ENCODE measurements at regions not wholly inside any gene's neighbourhood (a gene's known extent, or its start where the extent isn't known, plus 50 kb on each side); places are given as distances from the start of the nearest gene placed in this dataset.
"Not testable (repeated sequence)": the region's sequence is repeated elsewhere in the genome, so short reads cannot be mapped to it uniquely, and the experiment has no call there.

DNA sequence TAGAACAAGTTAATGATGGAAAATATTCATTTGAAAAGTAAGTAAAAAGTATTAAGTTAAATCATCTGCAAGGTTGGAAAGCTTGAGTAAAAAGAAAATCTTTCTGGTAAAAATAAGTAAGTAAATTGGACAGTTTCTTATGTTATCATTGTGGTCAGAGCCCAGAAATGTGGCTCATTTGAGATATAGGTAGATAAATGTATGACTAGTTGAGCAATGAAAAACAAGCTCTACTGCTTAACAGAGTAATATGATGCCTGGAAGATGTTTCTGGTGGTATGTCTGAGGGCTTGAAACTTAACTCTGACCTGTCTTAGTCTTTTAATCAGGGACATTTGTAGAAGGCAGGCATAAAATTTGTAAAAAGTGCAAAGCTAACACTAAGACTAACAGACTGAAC, 444.0 kb downstream of the MFSD1 start:
- no peak overlapping the region for H3K4me3 ChIP-seq (ENCODE audit: low read length)
- no peak for TF ChIP-seq ZNF274 (IDR thresholded peaks at IDR 0.05; ENCODE audit: low read depth, low read length)

DNA sequence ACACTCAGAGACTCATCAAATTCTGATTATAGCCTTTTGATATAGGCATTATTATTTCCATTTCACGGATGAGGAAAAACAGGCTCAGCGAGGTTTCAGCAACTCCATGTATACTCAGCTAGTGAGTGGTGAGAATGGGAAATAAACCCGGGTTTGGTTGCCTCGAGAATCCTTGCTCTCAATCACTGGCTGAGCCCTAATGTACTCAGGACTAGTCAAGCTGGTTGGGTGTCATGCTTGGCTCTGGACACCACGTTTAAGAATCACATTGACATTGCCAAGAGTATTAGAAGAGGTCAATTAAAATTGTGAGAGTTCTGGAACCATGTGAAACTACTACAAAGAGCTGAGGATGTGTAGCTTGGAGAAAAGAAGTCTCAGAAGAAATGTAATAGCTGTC, 444.5 kb downstream of the MFSD1 start:
- no peak overlapping the region for H3K4me3 ChIP-seq (ENCODE audit: low read length)
- no peak for TF ChIP-seq ZNF274 (IDR thresholded peaks at IDR 0.05; ENCODE audit: low read depth, low read length)

DNA sequence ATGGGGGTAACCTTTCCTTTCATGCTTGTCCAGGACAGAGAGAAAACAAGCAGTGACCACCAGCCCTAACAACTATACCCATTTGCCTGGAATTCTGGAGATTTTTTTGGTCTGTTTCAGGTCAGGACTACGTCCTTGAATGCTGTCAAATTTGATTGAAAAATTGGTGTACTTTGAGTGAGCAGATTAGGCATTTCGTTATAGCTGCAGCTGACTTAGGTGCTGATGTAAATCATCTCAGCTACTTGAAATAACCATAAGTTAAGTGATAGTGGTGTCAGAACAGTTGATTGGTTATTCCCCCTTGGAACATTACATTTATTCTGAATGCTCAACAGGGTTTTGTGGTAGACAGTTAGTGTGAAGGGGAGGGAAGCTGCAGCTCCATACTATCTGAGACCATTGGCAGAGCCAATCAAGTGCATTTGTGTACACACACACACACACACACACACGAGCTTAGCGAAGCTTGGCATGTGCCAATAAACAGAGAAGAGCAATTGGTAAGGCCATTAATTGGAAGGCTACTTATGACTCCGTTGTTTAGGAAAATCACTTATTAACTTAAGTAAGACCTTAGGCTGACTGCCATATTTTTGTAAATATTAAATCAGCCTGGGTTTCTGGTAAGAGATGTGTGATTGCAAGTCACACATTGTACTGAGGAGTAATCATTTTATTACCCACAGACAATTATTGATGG, 447.8 kb downstream of the MFSD1 start:
- TF ChIP-seq ZNF274 (IDR thresholded peaks at IDR 0.05; ENCODE audit: low read depth, low read length) = no peak
- H3K4me3 ChIP-seq (ENCODE audit: low read length) = no peak overlapping the region

DNA sequence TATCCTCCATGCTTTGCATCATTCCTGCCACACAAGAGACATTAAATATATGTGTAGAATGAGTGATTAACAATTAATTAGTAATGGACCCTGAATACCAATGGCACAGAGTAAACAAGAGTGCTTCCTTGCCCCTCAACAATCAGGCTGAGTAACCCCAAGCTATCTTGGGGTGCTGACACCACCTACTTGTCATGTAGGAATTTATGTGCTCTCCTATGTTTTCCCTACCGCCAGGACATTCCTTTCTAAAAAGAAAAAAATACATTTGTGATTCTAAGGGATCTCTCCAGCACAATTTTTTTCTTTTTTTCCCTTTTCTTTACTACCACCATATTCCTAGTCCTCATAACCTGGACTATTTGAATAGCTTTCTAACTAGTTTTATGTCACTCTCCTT, 449.1 kb downstream of the MFSD1 start:
- TF ChIP-seq ZNF274 (IDR thresholded peaks at IDR 0.05; ENCODE audit: low read depth, low read length) = no peak
- no peak overlapping the region for H3K4me3 ChIP-seq (ENCODE audit: low read length)

DNA sequence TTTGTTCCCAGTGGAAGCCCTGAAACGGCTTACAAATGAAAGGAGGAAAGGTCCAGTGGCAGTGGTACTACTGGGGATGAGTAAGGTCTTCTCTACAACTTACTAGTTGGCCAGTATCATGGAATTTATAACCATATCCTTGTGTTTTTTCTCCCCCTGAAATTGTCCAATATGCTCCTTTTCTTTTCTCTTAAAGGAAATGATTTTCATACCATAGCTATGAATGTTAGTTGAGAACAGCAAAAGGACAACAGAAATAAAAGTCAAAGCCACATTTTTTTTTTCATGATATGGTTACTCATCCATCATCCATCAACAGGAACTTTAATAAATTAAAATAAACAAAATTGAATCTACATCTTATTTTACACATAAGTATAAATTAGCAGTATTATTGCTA, 450.4 kb downstream of the MFSD1 start:
- no peak overlapping the region for H3K4me3 ChIP-seq (ENCODE audit: low read length)
- TF ChIP-seq ZNF274 (IDR thresholded peaks at IDR 0.05; ENCODE audit: low read depth, low read length) = no peak

DNA sequence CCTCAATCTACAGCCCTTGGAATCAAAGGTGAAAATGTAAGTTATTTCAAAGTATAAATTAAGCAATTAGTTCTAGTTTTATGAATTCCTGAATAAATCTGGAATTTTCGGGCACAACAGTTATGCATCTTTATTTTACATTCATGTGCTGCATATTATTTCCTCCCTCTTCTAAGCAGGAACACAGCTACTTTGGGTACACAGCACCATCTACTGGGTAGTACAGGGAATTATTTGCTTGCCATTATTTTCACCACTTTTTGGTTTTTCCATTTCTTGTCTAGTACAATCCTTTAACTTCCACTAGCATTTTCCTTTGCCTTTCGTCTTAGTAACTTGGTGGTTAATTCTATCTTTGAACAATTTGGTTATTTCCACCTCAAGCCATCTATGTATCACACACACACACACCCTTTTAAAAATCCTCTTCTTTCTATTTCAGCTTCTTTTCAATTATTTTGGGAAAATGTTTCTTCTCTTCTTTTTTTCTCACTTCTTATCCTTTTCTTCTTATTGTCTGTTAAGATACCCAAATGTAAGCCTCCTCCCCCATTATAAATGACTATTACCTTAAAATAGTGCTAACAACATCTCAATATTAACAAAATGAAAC, 451.0 kb downstream of the MFSD1 start:
- TF ChIP-seq ZNF274 (IDR thresholded peaks at IDR 0.05; ENCODE audit: low read depth, low read length) = no peak

DNA sequence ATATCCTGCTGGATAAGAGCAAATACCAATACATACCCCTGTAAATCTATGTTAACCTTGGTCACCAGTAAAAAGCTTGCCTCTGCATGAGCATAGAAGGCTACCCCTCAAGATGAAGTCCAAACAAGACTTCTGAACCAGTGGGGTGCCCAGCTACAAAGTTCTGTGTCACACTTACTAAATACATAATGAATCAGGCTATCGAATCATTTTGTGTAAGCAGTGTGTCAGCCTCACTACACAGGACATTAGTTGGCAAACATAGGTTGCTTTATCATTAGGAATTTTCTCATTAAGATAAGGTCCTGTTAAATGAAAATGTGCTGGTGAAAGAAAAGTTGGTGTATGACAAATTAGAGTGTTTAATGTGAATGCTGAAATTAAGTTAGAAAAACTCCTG, 452.0 kb downstream of the MFSD1 start:
- TF ChIP-seq ZNF274 (IDR thresholded peaks at IDR 0.05; ENCODE audit: low read depth, low read length) = no peak
- H3K4me3 ChIP-seq (ENCODE audit: low read length) = no peak overlapping the region

More for the DNA sequence above, 451.0 kb downstream of the MFSD1 start:
- no peak overlapping the region for H3K4me3 ChIP-seq (ENCODE audit: low read length)

DNA sequence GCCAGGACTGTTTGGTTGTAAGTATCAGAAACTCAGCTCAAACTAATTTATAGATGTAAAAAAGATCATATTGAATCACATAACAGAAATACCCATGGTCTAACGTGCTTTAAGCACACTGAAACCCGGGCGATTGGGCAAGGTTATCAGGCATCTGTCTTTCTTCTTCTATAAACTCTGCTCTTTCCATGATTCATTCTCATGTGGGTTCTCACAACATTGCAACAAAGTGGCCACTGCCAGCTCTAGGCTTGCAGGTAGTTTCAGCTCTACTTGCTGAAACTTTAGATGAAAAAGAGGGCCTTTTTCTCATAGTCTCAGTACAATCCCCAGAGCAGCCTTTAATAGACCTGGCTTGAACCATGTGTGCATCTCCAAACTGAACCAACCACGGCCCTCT, 456.1 kb downstream of the MFSD1 start:
- no peak for TF ChIP-seq ZNF274 (IDR thresholded peaks at IDR 0.05; ENCODE audit: low read depth, low read length)
- no peak overlapping the region for H3K4me3 ChIP-seq (ENCODE audit: low read length)

DNA sequence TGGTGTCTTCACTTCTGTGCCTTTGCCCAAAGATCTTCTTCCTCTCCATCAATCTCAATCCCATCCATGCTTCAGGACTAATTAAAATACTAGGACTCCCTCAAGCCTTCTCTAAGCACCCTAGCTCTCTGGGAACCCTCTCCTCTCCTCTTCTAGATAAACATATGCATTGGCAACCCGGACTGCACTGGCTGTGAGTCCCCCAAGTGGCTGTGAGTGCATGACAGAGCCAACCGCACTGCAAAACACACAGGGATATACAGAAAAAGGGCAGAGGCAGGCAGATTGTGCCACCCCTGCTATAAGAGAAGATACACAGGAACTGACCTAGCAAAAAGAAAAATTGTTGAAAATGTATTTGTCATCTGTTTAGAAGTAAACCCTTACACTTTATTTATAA, 457.1 kb downstream of the MFSD1 start:
- H3K4me3 ChIP-seq (ENCODE audit: low read length) = no peak overlapping the region
- no peak for TF ChIP-seq ZNF274 (IDR thresholded peaks at IDR 0.05; ENCODE audit: low read depth, low read length)

DNA sequence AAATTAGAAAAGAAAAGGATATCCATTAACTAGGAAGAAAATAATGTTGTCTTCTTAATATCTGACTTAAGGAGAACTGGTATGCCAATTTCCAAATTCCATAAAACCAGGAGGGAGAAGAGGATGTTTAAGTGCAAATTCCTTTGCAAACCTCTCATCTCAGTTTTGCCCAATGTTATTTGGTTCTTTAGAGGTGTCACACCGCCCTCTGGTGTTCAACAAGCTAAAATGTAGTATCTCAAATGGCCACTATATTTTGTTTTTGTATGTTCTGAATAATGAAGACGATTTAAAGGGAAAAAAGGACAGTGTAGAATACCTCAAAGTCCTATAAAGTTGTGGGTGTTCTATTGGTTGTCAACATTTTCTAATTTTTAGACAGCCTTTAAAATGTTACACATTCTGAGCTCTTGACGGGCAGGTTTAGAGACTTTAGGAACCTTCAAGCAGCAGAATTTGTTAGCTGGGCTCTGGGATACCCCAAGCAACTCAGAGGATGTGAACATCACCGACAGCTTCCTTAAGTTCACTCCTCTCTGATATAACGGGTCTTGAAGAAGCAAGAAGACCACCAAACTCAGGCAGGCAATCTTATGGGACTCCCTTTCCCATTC, 458.3 kb downstream of the MFSD1 start:
- no peak overlapping the region for H3K4me3 ChIP-seq (ENCODE audit: low read length)
- TF ChIP-seq ZNF274 (IDR thresholded peaks at IDR 0.05; ENCODE audit: low read depth, low read length) = no peak

DNA sequence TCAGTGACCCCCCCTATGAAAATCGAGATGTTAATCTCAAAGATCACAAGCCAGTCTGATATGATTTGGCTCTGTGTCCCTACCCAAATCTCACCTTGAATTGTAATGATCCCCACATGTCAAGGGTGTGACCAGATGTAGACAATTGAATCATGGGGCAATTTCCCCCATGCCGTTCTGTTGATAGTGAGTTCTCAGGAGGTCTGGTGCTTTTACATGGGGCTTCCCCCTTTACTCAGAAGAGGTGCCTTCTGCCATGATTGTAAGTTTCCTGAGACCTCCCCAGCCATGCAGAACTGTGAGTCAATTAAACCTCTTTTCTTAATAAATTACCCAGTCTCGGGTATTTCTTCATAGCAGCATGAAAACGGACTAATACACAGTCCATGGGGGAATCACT, 459.5 kb downstream of the MFSD1 start:
- H3K4me3 ChIP-seq (ENCODE audit: low read length) = not testable (repeated sequence)

DNA sequence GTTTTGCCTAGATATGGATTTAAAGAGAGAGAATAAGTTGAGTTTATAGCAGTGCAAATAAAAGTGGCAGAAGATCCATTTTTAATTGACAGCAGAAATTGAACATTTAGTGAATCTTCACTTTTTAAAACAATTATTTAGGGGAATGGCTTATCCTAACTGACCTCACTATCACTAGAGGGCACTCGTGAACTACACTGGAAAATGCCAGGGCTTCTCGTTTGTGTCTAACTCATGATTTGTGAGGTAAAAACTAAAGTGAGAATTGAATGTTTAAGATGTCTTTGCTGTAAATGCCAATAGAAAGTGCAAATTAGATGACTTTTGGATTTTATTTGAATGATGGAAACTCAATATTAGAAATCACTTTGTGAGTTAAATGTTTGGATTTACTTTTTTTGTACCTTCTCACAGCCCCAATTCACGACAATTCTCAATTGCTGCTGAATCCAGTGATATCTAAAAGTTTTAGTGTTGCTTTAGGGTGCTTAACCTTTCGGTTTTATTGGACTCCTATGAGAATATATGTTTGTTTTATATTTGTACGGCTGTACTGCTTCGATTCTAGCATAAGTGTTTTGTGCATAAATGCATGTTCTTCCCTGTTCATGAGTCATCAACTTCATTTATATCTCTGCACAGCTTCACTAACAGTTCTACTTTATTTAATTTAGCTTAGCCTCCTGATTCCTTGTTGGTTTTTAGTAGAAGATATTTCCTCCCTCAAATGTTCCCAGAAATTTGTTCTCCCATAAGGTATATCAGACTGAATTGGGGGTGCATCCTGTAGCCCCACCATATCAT, 462.1 kb downstream of the MFSD1 start:
- H3K4me3 ChIP-seq (ENCODE audit: low read length) = no peak overlapping the region
- no peak for TF ChIP-seq ZNF274 (IDR thresholded peaks at IDR 0.05; ENCODE audit: low read depth, low read length)

DNA sequence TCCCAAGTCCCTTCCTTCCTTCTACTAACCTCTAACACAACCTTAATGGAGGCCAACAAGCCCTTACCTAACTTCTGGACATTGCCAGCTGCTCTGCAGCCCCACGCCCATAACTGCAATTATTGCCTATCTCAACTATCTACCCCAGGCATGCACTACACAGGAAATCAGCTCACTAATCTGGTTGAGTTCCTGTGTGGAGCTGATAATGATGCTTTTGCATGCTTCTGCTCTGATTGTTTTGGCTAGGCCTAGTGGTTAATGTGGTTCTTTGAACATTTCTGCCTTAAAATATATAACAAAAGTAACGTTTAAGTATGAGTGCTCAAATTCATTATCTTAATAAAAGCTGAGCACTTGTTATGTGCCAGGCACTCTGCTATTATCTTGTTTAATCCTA, 463.9 kb downstream of the MFSD1 start:
- TF ChIP-seq ZNF274 (IDR thresholded peaks at IDR 0.05; ENCODE audit: low read depth, low read length) = no peak
- H3K4me3 ChIP-seq (ENCODE audit: low read length) = no peak overlapping the region

DNA sequence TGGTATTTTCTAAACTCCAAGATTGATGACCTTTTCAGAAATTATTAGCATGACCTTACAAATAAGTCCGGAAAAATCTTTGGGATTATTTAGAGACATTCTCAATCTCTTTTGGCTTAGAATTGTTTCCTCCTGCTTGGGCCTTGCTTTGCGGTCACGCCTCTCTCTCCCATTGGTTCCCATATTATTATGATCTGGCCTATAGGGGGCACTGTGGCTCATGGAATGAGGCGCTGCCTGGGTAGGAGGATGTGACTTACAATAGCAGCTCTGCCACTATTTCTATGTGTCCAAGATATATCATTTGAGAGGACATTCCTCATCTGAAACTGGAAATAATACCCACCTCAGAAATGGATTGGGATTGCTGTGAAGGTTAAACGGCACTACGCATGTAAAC, 464.9 kb downstream of the MFSD1 start:
- TF ChIP-seq ZNF274 (IDR thresholded peaks at IDR 0.05; ENCODE audit: low read depth, low read length) = no peak

More for the DNA sequence above, 464.9 kb downstream of the MFSD1 start:
- H3K4me3 ChIP-seq (ENCODE audit: low read length) = no peak overlapping the region
